Activated CD4-positive, alpha-beta T cell treated with anti-CD3 and anti-CD28 coated beads, Interleukin-2, amount 10 ng/mL, durations not matched to agents 24 days and 14 days (primary cell): ENCODE measurements at regions not wholly inside any gene's neighbourhood (a gene's known extent, or its start where the extent isn't known, plus 50 kb on each side); places are given as distances from the start of the nearest gene placed in this dataset.

Experiments
- DNase-seq: peaks from one replicate; pipeline ENCODE4 v3.0.0; 2022
- H3K27ac Mint-ChIP-seq: one replicate; pipeline ENCODE4 v1.8.0; 2022; ENCODE audit warnings: mild to moderate bottlenecking, mixed read lengths
- H3K27me3 Mint-ChIP-seq: one replicate; pipeline ENCODE4 v1.8.0; 2022; ENCODE audit warnings: mixed read lengths
- H3K36me3 Mint-ChIP-seq: one replicate; pipeline ENCODE4 v1.8.0; 2022; ENCODE audit warnings: low read depth, mild to moderate bottlenecking, mixed read lengths
- H3K4me1 Mint-ChIP-seq: one replicate; pipeline ENCODE4 v1.8.0; 2021; ENCODE audit warnings: mixed read lengths
- H3K4me3 Mint-ChIP-seq: one replicate; pipeline ENCODE4 v1.8.0; 2022; ENCODE audit warnings: mild to moderate bottlenecking, moderate library complexity, mixed read lengths
- H3K9me3 Mint-ChIP-seq: one replicate; pipeline ENCODE4 v1.8.0; 2021; ENCODE audit warnings: mixed read lengths
- intact Hi-C: fragments of 100-400 bp; cut with micrococcal nuclease; formaldehyde crosslinking; loops from one replicate; pipeline ENCODE4 v1.15.1; 2023

- no peak overlapping the region for H3K4me3 Mint-ChIP-seq
- H3K9me3 Mint-ChIP-seq, result peaks cover 3% of the 10 kb centered on the region
- no peaks in the 10 kb centered on the region for H3K36me3 Mint-ChIP-seq
- H3K27me3 Mint-ChIP-seq, result no peaks in the 10 kb centered on the region
- intact Hi-C loops, result no loop called here
- H3K4me1 Mint-ChIP-seq, result no peaks in the 10 kb centered on the region
- DNase-seq, result no peak
- H3K27ac Mint-ChIP-seq, result no peak overlapping the region
Measured at GRCh38 chr4:19309378-19309777, 942.3 kb upstream of the SLIT2 start.

GRCh38 chr4:19304028-19304427 lies 947.7 kb upstream of the SLIT2 start:
- no peaks in the 10 kb centered on the region for H3K27me3 Mint-ChIP-seq
- intact Hi-C loops, result no loop called here
- no peak overlapping the region for H3K4me3 Mint-ChIP-seq
- H3K4me1 Mint-ChIP-seq, result no peaks in the 10 kb centered on the region
- H3K27ac Mint-ChIP-seq, result no peak overlapping the region
- H3K9me3 Mint-ChIP-seq, result no peaks in the 10 kb centered on the region
- no peak for DNase-seq
- no peaks in the 10 kb centered on the region for H3K36me3 Mint-ChIP-seq

- Mint-ChIP-seq H3K4me3 (no peak overlapping the region), H3K4me1 (no peaks in the 10 kb centered on the region), H3K27me3 (no peaks in the 10 kb centered on the region), H3K27ac (no peak overlapping the region), H3K9me3 (no peaks in the 10 kb centered on the region), H3K36me3 (no peaks in the 10 kb centered on the region)
- intact Hi-C loops, result no loop called here
- no peak for DNase-seq
Measured at GRCh38 chr4:19301527-19301926, 950.2 kb upstream of the SLIT2 start.

- intact Hi-C loops, result no loop called here
- H3K9me3 Mint-ChIP-seq, result no peaks in the 10 kb centered on the region
- no peaks in the 10 kb centered on the region for H3K4me1 Mint-ChIP-seq
- no peak for DNase-seq
- no peaks in the 10 kb centered on the region for H3K36me3 Mint-ChIP-seq
- no peaks in the 10 kb centered on the region for H3K27me3 Mint-ChIP-seq
- no peak overlapping the region for H3K4me3 Mint-ChIP-seq
- no peak overlapping the region for H3K27ac Mint-ChIP-seq
Measured at GRCh38 chr4:19300213-19300612, 951.5 kb upstream of the SLIT2 start.

GRCh38 chr4:19298998-19299397 lies 952.7 kb upstream of the SLIT2 start:
- DNase-seq, result no peak
- Mint-ChIP-seq H3K4me3 (no peak overlapping the region), H3K36me3 (no peaks in the 10 kb centered on the region), H3K27ac (no peak overlapping the region), H3K27me3 (no peaks in the 10 kb centered on the region), H3K9me3 (no peaks in the 10 kb centered on the region), H3K4me1 (no peaks in the 10 kb centered on the region)
- intact Hi-C loops, result no loop called here

- no peak overlapping the region for H3K4me3 Mint-ChIP-seq
- H3K27me3 Mint-ChIP-seq, result no peaks in the 10 kb centered on the region
- no peaks in the 10 kb centered on the region for H3K36me3 Mint-ChIP-seq
- no peak overlapping the region for H3K27ac Mint-ChIP-seq
- peaks cover 32% of the 10 kb centered on the region for H3K9me3 Mint-ChIP-seq
- intact Hi-C loops, result no loop called here
- no peaks in the 10 kb centered on the region for H3K4me1 Mint-ChIP-seq
- no peak for DNase-seq
Measured at GRCh38 chr4:19293781-19294180, 957.9 kb upstream of the SLIT2 start.

- H3K9me3 Mint-ChIP-seq, result peaks cover 32% of the 10 kb centered on the region
- no peak overlapping the region for H3K4me3 Mint-ChIP-seq
- no peaks in the 10 kb centered on the region for H3K36me3 Mint-ChIP-seq
- H3K27ac Mint-ChIP-seq, result no peak overlapping the region
- intact Hi-C loops, result no loop called here
- no peak for DNase-seq
- H3K27me3 Mint-ChIP-seq, result no peaks in the 10 kb centered on the region
- H3K4me1 Mint-ChIP-seq, result no peaks in the 10 kb centered on the region
Measured at GRCh38 chr4:19293080-19293479, 958.6 kb upstream of the SLIT2 start.

- Mint-ChIP-seq H3K4me3 (no peak overlapping the region), H3K27ac (no peak overlapping the region), H3K36me3 (no peaks in the 10 kb centered on the region), H3K4me1 (no peaks in the 10 kb centered on the region), H3K9me3 (peaks cover 19% of the 10 kb centered on the region), H3K27me3 (no peaks in the 10 kb centered on the region)
- intact Hi-C loops, result no loop called here
- no peak for DNase-seq
Measured at GRCh38 chr4:19286924-19287323, 964.8 kb upstream of the SLIT2 start.

GRCh38 chr4:19285146-19285545 lies 966.6 kb upstream of the SLIT2 start:
- DNase-seq, result no peak
- Mint-ChIP-seq H3K9me3 (peaks cover 18% of the 10 kb centered on the region), H3K36me3 (no peaks in the 10 kb centered on the region), H3K4me3 (no peak overlapping the region), H3K27ac (no peak overlapping the region), H3K4me1 (no peaks in the 10 kb centered on the region), H3K27me3 (no peaks in the 10 kb centered on the region)
- intact Hi-C loops, result no loop called here

GRCh38 chr4:19278665-19279064 lies 973.0 kb upstream of the SLIT2 start:
- Mint-ChIP-seq H3K9me3 (peaks cover 10% of the 10 kb centered on the region), H3K4me3 (no peak overlapping the region), H3K4me1 (no peaks in the 10 kb centered on the region), H3K27ac (no peak overlapping the region), H3K36me3 (no peaks in the 10 kb centered on the region), H3K27me3 (no peaks in the 10 kb centered on the region)
- no peak for DNase-seq
- intact Hi-C loops, result no loop called here

- H3K4me1 Mint-ChIP-seq, result no peaks in the 10 kb centered on the region
- DNase-seq, result no peak
- intact Hi-C loops, result no loop called here
- no peaks in the 10 kb centered on the region for H3K9me3 Mint-ChIP-seq
- H3K4me3 Mint-ChIP-seq, result no peak overlapping the region
- H3K27me3 Mint-ChIP-seq, result no peaks in the 10 kb centered on the region
- no peaks in the 10 kb centered on the region for H3K36me3 Mint-ChIP-seq
- H3K27ac Mint-ChIP-seq, result no peak overlapping the region
Measured at GRCh38 chr4:19266566-19266965, 985.1 kb upstream of the SLIT2 start.

- intact Hi-C loops, result no loop called here
- Mint-ChIP-seq H3K4me3 (no peak overlapping the region), H3K4me1 (no peaks in the 10 kb centered on the region), H3K27ac (no peak overlapping the region), H3K36me3 (no peaks in the 10 kb centered on the region), H3K27me3 (no peaks in the 10 kb centered on the region), H3K9me3 (no peaks in the 10 kb centered on the region)
- DNase-seq, result no peak
Measured at GRCh38 chr4:19262467-19262866, 989.2 kb upstream of the SLIT2 start.

GRCh38 chr4:19260346-19260745 lies 991.4 kb upstream of the SLIT2 start:
- H3K9me3 Mint-ChIP-seq, result peaks cover 8% of the 10 kb centered on the region
- H3K4me1 Mint-ChIP-seq, result no peaks in the 10 kb centered on the region
- no peaks in the 10 kb centered on the region for H3K36me3 Mint-ChIP-seq
- intact Hi-C loops, result no loop called here
- no peak for DNase-seq
- no peak overlapping the region for H3K27ac Mint-ChIP-seq
- no peak overlapping the region for H3K4me3 Mint-ChIP-seq
- H3K27me3 Mint-ChIP-seq, result no peaks in the 10 kb centered on the region

GRCh38 chr4:19259920-19260319 lies 991.8 kb upstream of the SLIT2 start:
- Mint-ChIP-seq H3K4me1 (no peaks in the 10 kb centered on the region), H3K27me3 (no peaks in the 10 kb centered on the region), H3K4me3 (no peak overlapping the region), H3K27ac (no peak overlapping the region), H3K9me3 (peaks cover 9% of the 10 kb centered on the region), H3K36me3 (no peaks in the 10 kb centered on the region)
- no peak for DNase-seq
- intact Hi-C loops, result no loop called here

GRCh38 chr4:19256823-19257222 lies 994.9 kb upstream of the SLIT2 start:
- no peak overlapping the region for H3K27ac Mint-ChIP-seq
- H3K4me3 Mint-ChIP-seq, result no peak overlapping the region
- no peaks in the 10 kb centered on the region for H3K4me1 Mint-ChIP-seq
- DNase-seq, result no peak
- H3K36me3 Mint-ChIP-seq, result no peaks in the 10 kb centered on the region
- H3K27me3 Mint-ChIP-seq, result no peaks in the 10 kb centered on the region
- H3K9me3 Mint-ChIP-seq, result peaks cover 9% of the 10 kb centered on the region
- intact Hi-C loops, result no loop called here
